ENCODE measurements at regions not wholly inside any gene's neighbourhood (a gene's known extent, or its start where the extent isn't known, plus 50 kb on each side); places are given as distances from the start of the nearest gene placed in this dataset.

GRCh38 chrX:43315622-43316021, 340.5 kb upstream of the MAOA start:
- ChIA-PET POLR2A (no interaction called here), CTCF (no interaction called here)
- TF ChIP-seq CTCF (IDR thresholded peaks at IDR 0.05): no peak
- no peaks in the 10 kb centered on the region for H3K27me3 Mint-ChIP-seq
- peaks cover 5% of the 10 kb centered on the region for H3K4me1 Mint-ChIP-seq (ENCODE audit: low read depth)
- H3K27ac Mint-ChIP-seq: no peak overlapping the region
- no peaks in the 10 kb centered on the region for H3K9me3 Mint-ChIP-seq
- ATAC-seq: no peak
- no peaks in the 10 kb centered on the region for H3K36me3 Mint-ChIP-seq (ENCODE audit: low read depth)
- intact Hi-C loops (cut with micrococcal nuclease): no loop called here
- no peak overlapping the region for H3K4me3 Mint-ChIP-seq
- no peak for DNase-seq

GRCh38 chrX:43316146-43316545, 340.0 kb upstream of the MAOA start:
- no peaks in the 10 kb centered on the region for H3K36me3 Mint-ChIP-seq (ENCODE audit: low read depth)
- DNase-seq (no peak), ATAC-seq (no peak)
- H3K4me3 Mint-ChIP-seq: no peak overlapping the region
- no peak for TF ChIP-seq CTCF (IDR thresholded peaks at IDR 0.05)
- H3K27ac Mint-ChIP-seq: no peak overlapping the region
- H3K4me1 Mint-ChIP-seq (ENCODE audit: low read depth): peaks cover 5% of the 10 kb centered on the region
- H3K9me3 Mint-ChIP-seq: no peaks in the 10 kb centered on the region
- no peaks in the 10 kb centered on the region for H3K27me3 Mint-ChIP-seq
- ChIA-PET CTCF (no interaction called here), POLR2A (no interaction called here)
- intact Hi-C loops (cut with micrococcal nuclease): no loop called here

- CTCF ChIA-PET: no interaction called here
- no peak overlapping the region for H3K4me3 Mint-ChIP-seq
Measured at GRCh38 chrX:43317378-43317777, 338.7 kb upstream of the MAOA start.

GRCh38 chrX:43328358-43328946, 327.6 kb upstream of the MAOA start:
- intact Hi-C loops (cut with micrococcal nuclease): no loop called here
- no peak for ATAC-seq
- Mint-ChIP-seq H3K4me1 (ENCODE audit: low read depth) (no peaks in the 10 kb centered on the region), H3K27me3 (no peaks in the 10 kb centered on the region), H3K36me3 (ENCODE audit: low read depth) (no peaks in the 10 kb centered on the region), H3K4me3 (no peak overlapping the region), H3K9me3 (peaks cover 6% of the 10 kb centered on the region), H3K27ac (no peak overlapping the region)
- ChIA-PET POLR2A (no interaction called here), CTCF (no interaction called here)
- DNase-seq: no peak
- no peak for TF ChIP-seq CTCF (IDR thresholded peaks at IDR 0.05)

More at GRCh38 chrX:43317378-43317777, 338.7 kb upstream of the MAOA start:
- Mint-ChIP-seq H3K9me3 (no peaks in the 10 kb centered on the region), H3K27me3 (no peaks in the 10 kb centered on the region), H3K27ac (no peak overlapping the region), H3K36me3 (ENCODE audit: low read depth) (no peaks in the 10 kb centered on the region), H3K4me1 (ENCODE audit: low read depth) (peaks cover 5% of the 10 kb centered on the region)
- DNase-seq (no peak), ATAC-seq (no peak)
- intact Hi-C loops (cut with micrococcal nuclease): no loop called here
- no peak for TF ChIP-seq CTCF (IDR thresholded peaks at IDR 0.05)
- POLR2A ChIA-PET: no interaction called here

- ATAC-seq (no peak), DNase-seq (no peak)
- TF ChIP-seq CTCF (IDR thresholded peaks at IDR 0.05): peak; percentile 38
- CTCF ChIA-PET: interaction anchor here (1.5 to 1.6 kb wide), 2 partner anchors 16 to 1552 kb away, joined by 3 to 4 read pairs; no protein-coding TSS in a partner anchor
- Mint-ChIP-seq H3K9me3 (peaks cover 2% of the 10 kb centered on the region), H3K4me1 (ENCODE audit: low read depth) (no peaks in the 10 kb centered on the region), H3K4me3 (no peak overlapping the region), H3K36me3 (ENCODE audit: low read depth) (no peaks in the 10 kb centered on the region), H3K27me3 (no peaks in the 10 kb centered on the region), H3K27ac (no peak overlapping the region)
- POLR2A ChIA-PET: no interaction called here
- intact Hi-C loops (cut with micrococcal nuclease): no loop called here
Measured at GRCh38 chrX:43333543-43333942, 322.6 kb upstream of the MAOA start.

Data from activated CD8-positive, alpha-beta T cell treated with anti-CD3 and anti-CD28 coated beads for 36 hours (primary cell).